ENCODE measurements at regions not wholly inside any gene's neighbourhood (a gene's known extent, or its start where the extent isn't known, plus 50 kb on each side); places are given as distances from the start of the nearest gene placed in this dataset.

DNA sequence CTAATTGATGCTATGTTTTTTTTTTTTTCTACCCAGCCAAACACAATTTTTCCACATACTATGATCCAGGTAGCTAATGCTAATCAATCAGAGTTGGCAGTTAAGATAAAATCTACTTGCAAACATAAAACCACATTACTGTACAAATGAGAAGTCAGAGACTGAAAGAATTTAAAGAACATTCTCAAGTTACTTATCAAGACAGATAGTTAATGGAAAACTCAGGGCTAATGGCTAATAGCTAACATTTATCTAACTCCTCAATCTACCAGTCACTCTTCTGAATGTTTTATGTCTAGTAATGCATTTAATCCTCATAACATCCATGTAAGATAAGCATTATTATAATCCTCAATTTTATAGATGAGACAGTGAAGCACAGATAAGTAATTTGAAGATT, 537.6 kb upstream of the SETBP1 start:
- Histone ChIP-seq H3K4me1 (ENCODE audit: control insufficient read depth in 2 of 2, insufficient read depth in 2 of 2, low read length in 2 of 2) (no peaks in the 10 kb centered on the region), H3K9ac (ENCODE audit: low read depth in 1 of 2, low read length in 2 of 2) (no peak overlapping the region), H3K36me3 (ENCODE audit: control insufficient read depth in 2 of 2, insufficient read depth in 2 of 2, low read length in 2 of 2) (no peaks in the 10 kb centered on the region), H3K27me3 (ENCODE audit: control insufficient read depth in 2 of 2, insufficient read depth in 2 of 2, low read length in 2 of 2) (no peaks in the 10 kb centered on the region), H3K9me3 (ENCODE audit: control insufficient read depth in 2 of 2, low read length in 2 of 2) (no peaks in the 10 kb centered on the region), H3K4me3 (ENCODE audit: low read length in 2 of 2) (no peak overlapping the region), H3K27ac (ENCODE audit: low read depth in 2 of 2, low read length in 2 of 2) (no peak overlapping the region)

DNA sequence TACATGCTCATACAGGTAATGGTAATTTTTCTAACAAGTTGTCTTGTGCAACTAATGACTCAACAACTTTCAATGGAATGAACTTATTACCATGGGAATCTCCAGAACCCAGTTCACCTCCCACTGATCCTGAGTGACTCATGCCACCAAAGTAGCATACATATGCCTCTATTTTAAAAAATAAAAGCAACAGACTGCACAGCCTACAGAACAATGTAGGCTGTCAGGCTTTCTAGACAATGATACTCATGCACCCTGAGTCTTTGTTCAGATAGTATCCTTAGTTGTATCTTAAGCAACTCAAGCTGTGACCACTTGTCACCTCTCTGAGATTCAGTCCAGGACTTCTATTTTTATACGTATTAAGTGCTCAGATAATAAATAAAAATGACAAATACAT, 531.0 kb upstream of the SETBP1 start:
- no peaks in the 10 kb centered on the region for H3K36me3 ChIP-seq (ENCODE audit: control insufficient read depth in 2 of 2, insufficient read depth in 2 of 2, low read length in 2 of 2)
- H3K4me3 ChIP-seq (ENCODE audit: low read length in 2 of 2), result no peak overlapping the region
- H3K27ac ChIP-seq (ENCODE audit: low read depth in 2 of 2, low read length in 2 of 2), result no peak overlapping the region
- H3K27me3 ChIP-seq (ENCODE audit: control insufficient read depth in 2 of 2, insufficient read depth in 2 of 2, low read length in 2 of 2), result no peaks in the 10 kb centered on the region
- H3K9me3 ChIP-seq (ENCODE audit: control insufficient read depth in 2 of 2, low read length in 2 of 2), result no peaks in the 10 kb centered on the region
- H3K4me1 ChIP-seq (ENCODE audit: control insufficient read depth in 2 of 2, insufficient read depth in 2 of 2, low read length in 2 of 2), result no peaks in the 10 kb centered on the region
- H3K9ac ChIP-seq (ENCODE audit: low read depth in 1 of 2, low read length in 2 of 2), result no peak overlapping the region

DNA sequence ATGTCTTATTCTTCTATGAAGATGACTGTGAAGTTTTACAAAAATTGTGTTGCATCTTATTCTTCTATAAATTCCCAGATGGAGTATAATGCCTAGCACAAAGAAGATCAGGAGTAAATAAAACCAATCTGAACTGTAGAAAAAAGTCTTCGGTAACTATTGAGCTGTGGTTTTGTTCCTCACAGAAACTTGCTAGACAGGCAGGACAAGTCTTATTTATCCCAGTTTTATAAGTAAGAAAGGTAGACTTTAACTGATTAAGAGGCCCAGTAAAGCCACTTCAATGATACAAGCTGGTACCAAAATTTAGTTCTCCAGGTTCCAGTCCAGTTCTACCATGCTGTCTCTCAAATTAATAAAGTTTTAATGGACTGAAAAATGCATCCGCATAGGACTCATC, 526.7 kb upstream of the SETBP1 start:
- no peak overlapping the region for H3K27ac ChIP-seq (ENCODE audit: low read depth in 2 of 2, low read length in 2 of 2)
- no peaks in the 10 kb centered on the region for H3K9me3 ChIP-seq (ENCODE audit: control insufficient read depth in 2 of 2, low read length in 2 of 2)
- H3K9ac ChIP-seq (ENCODE audit: low read depth in 1 of 2, low read length in 2 of 2), result no peak overlapping the region
- no peaks in the 10 kb centered on the region for H3K36me3 ChIP-seq (ENCODE audit: control insufficient read depth in 2 of 2, insufficient read depth in 2 of 2, low read length in 2 of 2)
- H3K4me1 ChIP-seq (ENCODE audit: control insufficient read depth in 2 of 2, insufficient read depth in 2 of 2, low read length in 2 of 2), result no peaks in the 10 kb centered on the region
- H3K4me3 ChIP-seq (ENCODE audit: low read length in 2 of 2), result no peak overlapping the region
- H3K27me3 ChIP-seq (ENCODE audit: control insufficient read depth in 2 of 2, insufficient read depth in 2 of 2, low read length in 2 of 2), result no peaks in the 10 kb centered on the region

DNA sequence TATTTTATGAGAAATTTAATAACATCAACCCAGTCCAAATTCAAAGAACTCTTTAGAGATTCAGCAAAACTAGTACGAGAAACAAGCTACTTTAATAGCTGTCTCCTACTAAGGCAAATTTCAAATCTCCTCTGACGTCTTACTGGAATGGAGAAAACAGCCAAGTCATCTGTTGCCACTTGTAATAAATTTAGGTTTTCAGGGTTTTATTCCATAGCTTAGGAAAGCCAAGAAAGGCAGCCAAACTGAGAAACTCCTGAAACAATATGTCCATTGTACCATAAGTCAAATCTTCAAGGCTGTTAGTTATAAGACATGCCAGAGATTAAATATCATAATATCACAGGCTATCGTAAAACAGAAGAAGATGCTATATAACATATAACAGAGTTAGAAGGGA, 524.6 kb upstream of the SETBP1 start:
- H3K9me3 ChIP-seq (ENCODE audit: control insufficient read depth in 2 of 2, low read length in 2 of 2), result no peaks in the 10 kb centered on the region
- H3K27ac ChIP-seq (ENCODE audit: low read depth in 2 of 2, low read length in 2 of 2), result no peak overlapping the region
- no peaks in the 10 kb centered on the region for H3K4me1 ChIP-seq (ENCODE audit: control insufficient read depth in 2 of 2, insufficient read depth in 2 of 2, low read length in 2 of 2)
- H3K27me3 ChIP-seq (ENCODE audit: control insufficient read depth in 2 of 2, insufficient read depth in 2 of 2, low read length in 2 of 2), result no peaks in the 10 kb centered on the region
- no peak overlapping the region for H3K4me3 ChIP-seq (ENCODE audit: low read length in 2 of 2)
- H3K9ac ChIP-seq (ENCODE audit: low read depth in 1 of 2, low read length in 2 of 2), result no peak overlapping the region
- no peaks in the 10 kb centered on the region for H3K36me3 ChIP-seq (ENCODE audit: control insufficient read depth in 2 of 2, insufficient read depth in 2 of 2, low read length in 2 of 2)

DNA sequence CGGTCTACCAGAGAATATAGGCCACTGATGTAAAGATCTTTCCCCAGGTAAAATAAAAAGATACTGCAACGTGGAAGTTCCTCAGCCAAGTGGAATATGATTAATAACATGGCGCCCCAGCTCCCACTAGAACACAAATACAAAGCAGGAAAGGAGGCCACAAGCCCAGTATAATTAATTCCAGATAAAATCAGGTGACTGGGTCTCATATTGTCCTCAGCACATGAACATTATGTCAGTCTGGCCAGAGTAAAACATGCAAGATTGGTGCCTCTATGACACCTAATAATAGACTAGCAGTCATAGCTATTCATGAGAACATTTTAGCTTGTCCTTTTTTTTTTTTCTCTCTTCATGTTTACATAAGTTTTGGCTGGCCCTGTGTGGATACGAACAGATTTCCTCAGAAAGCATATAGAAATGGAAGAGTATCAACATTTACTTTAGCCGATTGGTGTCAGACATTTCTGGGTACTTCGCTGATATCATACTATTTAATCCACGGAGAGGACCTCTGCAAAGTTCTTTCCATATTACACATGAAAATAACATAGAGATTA, 523.8 kb upstream of the SETBP1 start:
- Histone ChIP-seq H3K27ac (ENCODE audit: low read depth in 2 of 2, low read length in 2 of 2) (no peak overlapping the region), H3K27me3 (ENCODE audit: control insufficient read depth in 2 of 2, insufficient read depth in 2 of 2, low read length in 2 of 2) (no peaks in the 10 kb centered on the region), H3K4me1 (ENCODE audit: control insufficient read depth in 2 of 2, insufficient read depth in 2 of 2, low read length in 2 of 2) (no peaks in the 10 kb centered on the region), H3K4me3 (ENCODE audit: low read length in 2 of 2) (no peak overlapping the region), H3K9ac (ENCODE audit: low read depth in 1 of 2, low read length in 2 of 2) (no peak overlapping the region), H3K9me3 (ENCODE audit: control insufficient read depth in 2 of 2, low read length in 2 of 2) (no peaks in the 10 kb centered on the region), H3K36me3 (ENCODE audit: control insufficient read depth in 2 of 2, insufficient read depth in 2 of 2, low read length in 2 of 2) (no peaks in the 10 kb centered on the region)

DNA sequence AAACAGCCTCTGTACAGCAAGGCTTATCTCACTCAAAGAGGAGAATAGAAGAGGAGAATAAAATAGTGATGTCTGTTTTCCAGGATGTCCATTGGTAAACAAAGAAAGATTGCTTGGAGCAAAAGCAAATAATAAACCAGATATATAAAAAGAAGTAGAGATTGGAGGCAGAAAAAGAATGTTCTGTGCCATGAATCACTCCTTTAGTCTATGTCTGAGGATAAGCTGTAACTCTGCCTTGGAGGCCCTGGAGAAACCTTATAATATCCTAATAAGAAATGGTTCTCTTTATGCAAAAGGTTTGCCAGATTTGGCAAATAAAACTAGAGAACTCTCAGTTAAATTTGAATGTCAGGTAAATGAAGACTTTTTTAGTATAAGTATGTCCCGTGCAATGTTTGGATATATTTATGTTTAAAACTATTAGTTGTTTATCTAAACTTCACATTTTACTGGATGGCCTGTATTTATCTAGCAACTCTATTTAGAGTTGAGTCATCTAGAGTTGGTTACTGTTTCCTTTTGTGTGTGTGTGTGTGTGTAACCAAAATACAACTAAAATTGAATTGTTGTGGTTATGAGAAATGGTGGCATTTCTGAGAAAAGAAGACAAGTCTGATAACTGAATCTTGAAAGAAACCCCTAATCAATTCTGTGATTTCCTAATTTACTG, 510.3 kb upstream of the SETBP1 start:
- no peak overlapping the region for H3K27ac ChIP-seq (ENCODE audit: low read depth in 2 of 2, low read length in 2 of 2)
- no peaks in the 10 kb centered on the region for H3K9me3 ChIP-seq (ENCODE audit: control insufficient read depth in 2 of 2, low read length in 2 of 2)
- H3K9ac ChIP-seq (ENCODE audit: low read depth in 1 of 2, low read length in 2 of 2), result no peak overlapping the region
- no peak overlapping the region for H3K4me3 ChIP-seq (ENCODE audit: low read length in 2 of 2)
- H3K4me1 ChIP-seq (ENCODE audit: control insufficient read depth in 2 of 2, insufficient read depth in 2 of 2, low read length in 2 of 2), result no peaks in the 10 kb centered on the region
- no peaks in the 10 kb centered on the region for H3K36me3 ChIP-seq (ENCODE audit: control insufficient read depth in 2 of 2, insufficient read depth in 2 of 2, low read length in 2 of 2)
- H3K27me3 ChIP-seq (ENCODE audit: control insufficient read depth in 2 of 2, insufficient read depth in 2 of 2, low read length in 2 of 2), result no peaks in the 10 kb centered on the region

DNA sequence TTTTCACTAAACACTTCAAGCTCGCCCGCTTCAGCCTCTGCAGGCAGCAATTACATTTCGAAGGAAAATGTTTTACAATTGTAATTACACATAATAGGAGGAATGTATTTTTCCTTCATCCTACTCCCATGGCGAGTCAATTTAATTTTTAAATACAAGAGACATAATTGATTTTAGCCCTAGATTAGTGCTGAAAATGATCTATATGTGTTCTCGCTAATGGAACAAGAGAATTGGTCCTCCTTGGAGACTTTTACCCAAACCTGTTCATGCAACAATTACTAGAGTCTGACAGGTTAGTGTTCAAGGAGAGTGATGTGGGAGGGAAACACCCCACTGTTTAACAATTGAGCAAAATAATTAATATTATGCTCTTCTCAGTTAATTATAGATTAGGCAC, 509.4 kb upstream of the SETBP1 start:
- Histone ChIP-seq H3K27me3 (ENCODE audit: control insufficient read depth in 2 of 2, insufficient read depth in 2 of 2, low read length in 2 of 2) (no peaks in the 10 kb centered on the region), H3K27ac (ENCODE audit: low read depth in 2 of 2, low read length in 2 of 2) (no peak overlapping the region), H3K4me3 (ENCODE audit: low read length in 2 of 2) (no peak overlapping the region), H3K9ac (ENCODE audit: low read depth in 1 of 2, low read length in 2 of 2) (no peak overlapping the region), H3K4me1 (ENCODE audit: control insufficient read depth in 2 of 2, insufficient read depth in 2 of 2, low read length in 2 of 2) (no peaks in the 10 kb centered on the region), H3K36me3 (ENCODE audit: control insufficient read depth in 2 of 2, insufficient read depth in 2 of 2, low read length in 2 of 2) (no peaks in the 10 kb centered on the region), H3K9me3 (ENCODE audit: control insufficient read depth in 2 of 2, low read length in 2 of 2) (no peaks in the 10 kb centered on the region)

DNA sequence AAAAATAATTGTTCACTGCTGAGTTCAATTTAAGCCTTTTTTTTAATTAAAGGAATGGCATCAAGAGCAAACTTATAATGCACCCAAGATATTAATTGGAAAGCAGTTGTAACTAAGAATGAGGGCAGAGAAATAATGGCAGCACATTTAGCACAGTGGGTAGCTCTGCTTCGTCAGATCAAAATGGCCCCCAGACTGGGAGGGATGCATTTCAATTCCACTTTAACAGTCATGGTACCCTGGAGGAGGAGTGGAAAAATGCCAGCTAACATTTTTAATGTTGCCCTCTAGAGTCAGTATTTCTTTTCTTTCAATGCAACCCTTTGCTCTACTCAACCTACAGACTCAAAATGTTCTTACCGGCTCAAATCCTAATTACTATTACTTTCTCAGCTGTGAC, 504.8 kb upstream of the SETBP1 start:
- Histone ChIP-seq H3K36me3 (ENCODE audit: control insufficient read depth in 2 of 2, insufficient read depth in 2 of 2, low read length in 2 of 2) (no peaks in the 10 kb centered on the region), H3K4me3 (ENCODE audit: low read length in 2 of 2) (no peak overlapping the region), H3K9me3 (ENCODE audit: control insufficient read depth in 2 of 2, low read length in 2 of 2) (no peaks in the 10 kb centered on the region), H3K9ac (ENCODE audit: low read depth in 1 of 2, low read length in 2 of 2) (no peak overlapping the region), H3K4me1 (ENCODE audit: control insufficient read depth in 2 of 2, insufficient read depth in 2 of 2, low read length in 2 of 2) (no peaks in the 10 kb centered on the region), H3K27me3 (ENCODE audit: control insufficient read depth in 2 of 2, insufficient read depth in 2 of 2, low read length in 2 of 2) (no peaks in the 10 kb centered on the region), H3K27ac (ENCODE audit: low read depth in 2 of 2, low read length in 2 of 2) (no peak overlapping the region)

DNA sequence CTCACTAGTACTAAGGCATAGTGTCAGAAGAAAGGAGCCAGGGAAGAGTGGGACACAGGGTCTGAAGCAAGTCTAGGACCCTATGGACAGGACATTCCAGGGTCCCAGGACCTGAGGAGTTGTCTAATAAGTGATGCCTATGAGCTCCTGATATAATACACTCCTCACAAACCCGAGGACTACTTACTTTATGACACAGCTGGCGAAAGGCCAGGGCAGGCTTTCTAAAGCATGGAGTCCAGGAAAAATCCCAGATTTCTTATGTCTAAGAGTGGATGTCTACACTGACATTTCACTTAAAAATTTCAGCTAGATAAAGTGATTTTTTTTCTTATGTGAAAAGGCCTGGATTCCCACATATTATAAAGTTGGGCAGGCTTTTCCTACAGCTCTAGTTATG, 502.2 kb upstream of the SETBP1 start:
- no peaks in the 10 kb centered on the region for H3K27me3 ChIP-seq (ENCODE audit: control insufficient read depth in 2 of 2, insufficient read depth in 2 of 2, low read length in 2 of 2)
- no peak overlapping the region for H3K27ac ChIP-seq (ENCODE audit: low read depth in 2 of 2, low read length in 2 of 2)
- H3K36me3 ChIP-seq (ENCODE audit: control insufficient read depth in 2 of 2, insufficient read depth in 2 of 2, low read length in 2 of 2), result no peaks in the 10 kb centered on the region
- no peaks in the 10 kb centered on the region for H3K9me3 ChIP-seq (ENCODE audit: control insufficient read depth in 2 of 2, low read length in 2 of 2)
- H3K4me3 ChIP-seq (ENCODE audit: low read length in 2 of 2), result no peak overlapping the region
- H3K9ac ChIP-seq (ENCODE audit: low read depth in 1 of 2, low read length in 2 of 2), result no peak overlapping the region
- no peaks in the 10 kb centered on the region for H3K4me1 ChIP-seq (ENCODE audit: control insufficient read depth in 2 of 2, insufficient read depth in 2 of 2, low read length in 2 of 2)

DNA sequence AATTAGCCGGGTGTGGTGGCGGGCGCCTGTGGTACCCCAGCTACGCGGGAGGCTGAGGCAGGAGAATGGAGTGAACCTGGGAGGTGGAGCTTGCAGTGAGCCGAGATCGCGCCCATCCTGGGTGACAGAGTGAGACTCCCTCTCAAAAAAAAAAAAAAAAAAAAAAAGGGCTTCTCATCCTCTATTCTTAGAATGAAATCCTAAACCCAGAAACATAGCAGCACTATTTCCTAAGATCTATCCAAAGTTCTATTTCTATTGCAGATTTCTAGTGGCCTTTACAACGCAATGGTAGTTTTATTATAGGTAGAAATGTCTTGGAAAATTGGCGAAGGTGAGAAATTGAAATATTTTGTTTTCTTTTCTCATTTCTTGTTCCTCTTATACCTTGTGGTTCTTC, 501.0 kb upstream of the SETBP1 start:
- H3K36me3 ChIP-seq (ENCODE audit: control insufficient read depth in 2 of 2, insufficient read depth in 2 of 2, low read length in 2 of 2), result no peaks in the 10 kb centered on the region
- no peaks in the 10 kb centered on the region for H3K4me1 ChIP-seq (ENCODE audit: control insufficient read depth in 2 of 2, insufficient read depth in 2 of 2, low read length in 2 of 2)
- no peaks in the 10 kb centered on the region for H3K9me3 ChIP-seq (ENCODE audit: control insufficient read depth in 2 of 2, low read length in 2 of 2)
- no peak overlapping the region for H3K9ac ChIP-seq (ENCODE audit: low read depth in 1 of 2, low read length in 2 of 2)
- H3K4me3 ChIP-seq (ENCODE audit: low read length in 2 of 2), result no peak overlapping the region
- H3K27me3 ChIP-seq (ENCODE audit: control insufficient read depth in 2 of 2, insufficient read depth in 2 of 2, low read length in 2 of 2), result no peaks in the 10 kb centered on the region
- no peak overlapping the region for H3K27ac ChIP-seq (ENCODE audit: low read depth in 2 of 2, low read length in 2 of 2)

DNA sequence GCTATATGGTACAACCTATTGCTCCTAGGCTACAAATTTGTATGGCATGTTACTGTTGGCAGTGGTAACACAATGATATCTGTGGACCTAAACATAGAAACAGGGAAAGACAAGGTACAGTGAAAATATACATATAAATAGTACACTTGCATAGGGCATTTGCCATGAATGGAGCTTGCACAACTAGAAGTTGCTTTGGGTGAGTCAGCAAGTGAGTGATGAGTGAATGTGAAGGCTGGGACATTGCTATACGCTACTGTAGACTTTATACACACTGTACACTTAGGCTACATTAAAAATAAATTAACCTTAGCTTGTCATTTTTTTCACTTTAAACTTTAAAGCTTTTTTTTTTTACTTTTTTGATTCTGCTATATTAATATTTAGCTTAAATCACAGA, 500.0 kb upstream of the SETBP1 start:
- H3K27ac ChIP-seq (ENCODE audit: low read depth in 2 of 2, low read length in 2 of 2), result no peak overlapping the region
- H3K27me3 ChIP-seq (ENCODE audit: control insufficient read depth in 2 of 2, insufficient read depth in 2 of 2, low read length in 2 of 2), result no peaks in the 10 kb centered on the region
- no peaks in the 10 kb centered on the region for H3K9me3 ChIP-seq (ENCODE audit: control insufficient read depth in 2 of 2, low read length in 2 of 2)
- H3K4me3 ChIP-seq (ENCODE audit: low read length in 2 of 2), result no peak overlapping the region
- H3K9ac ChIP-seq (ENCODE audit: low read depth in 1 of 2, low read length in 2 of 2), result no peak overlapping the region
- no peaks in the 10 kb centered on the region for H3K36me3 ChIP-seq (ENCODE audit: control insufficient read depth in 2 of 2, insufficient read depth in 2 of 2, low read length in 2 of 2)
- H3K4me1 ChIP-seq (ENCODE audit: control insufficient read depth in 2 of 2, insufficient read depth in 2 of 2, low read length in 2 of 2), result no peaks in the 10 kb centered on the region

Measured in mucosa of rectum (tissue), 2 donors.